ENCODE measurements at regions not wholly inside any gene's neighbourhood (a gene's known extent, or its start where the extent isn't known, plus 50 kb on each side); places are given as distances from the start of the nearest gene placed in this dataset.

GRCh38 chr14:25396128-25396527 lies 346.2 kb upstream of the STXBP6 start:
- Histone ChIP-seq H3K4me3 (ENCODE audit: insufficient read depth in 1 of 2, low read depth in 1 of 2, low read length in 2 of 2) (no peak overlapping the region), H4K91ac (ENCODE audit: low read length) (no peak overlapping the region), H3K23ac (ENCODE audit: low read length in 2 of 2) (no peak overlapping the region), H3K14ac (ENCODE audit: low read length in 2 of 2) (no peak overlapping the region), H3K18ac (ENCODE audit: low read depth in 1 of 2, low read length in 2 of 2) (no peak overlapping the region), H3K4me2 (ENCODE audit: low read length, poor library complexity, severe bottlenecking) (no peak overlapping the region), H3K79me1 (replicated peaks; ENCODE audit: low read length, poor library complexity, severe bottlenecking) (no peaks in the 10 kb centered on the region), H3K27me3 (ENCODE audit: control insufficient read depth in 1 of 2, insufficient read depth in 1 of 2, low read length in 2 of 2) (no peaks in the 10 kb centered on the region), H3K4me1 (ENCODE audit: control insufficient read depth, insufficient read depth, low read depth, low read length) (no peaks in the 10 kb centered on the region), H2BK120ac (ENCODE audit: low read depth, low read length) (no peak overlapping the region), H3K9ac (ENCODE audit: low read length) (peak overlapping the region; percentile 72), H2BK5ac (ENCODE audit: low read depth, low read length, poor library complexity, severe bottlenecking) (no peak overlapping the region), H3K4ac (ENCODE audit: low read depth in 1 of 2, low read length in 2 of 2) (no peak overlapping the region), H2AK5ac (ENCODE audit: low read length, severe bottlenecking) (no peak overlapping the region), H3K9me3 (ENCODE audit: control insufficient read depth, low read length) (no peaks in the 10 kb centered on the region), H4K8ac (ENCODE audit: low read length) (no peak overlapping the region), H3K36me3 (ENCODE audit: control insufficient read depth in 1 of 2, insufficient read depth in 2 of 2, low read depth in 1 of 2, low read length in 2 of 2) (no peaks in the 10 kb centered on the region), H2AFZ (ENCODE audit: low read depth, low read length) (no peak overlapping the region), H2BK15ac (ENCODE audit: low read depth, poor library complexity, severe bottlenecking) (no peak overlapping the region), H2BK12ac (ENCODE audit: low read length in 2 of 2) (no peak overlapping the region), H3K27ac (ENCODE audit: low read length, poor library complexity, severe bottlenecking) (no peak overlapping the region)
- DNase-seq, result no peak
- WGBS, result no CpG with 5 or more reads among the region's 1 CpG

GRCh38 chr14:25394791-25395391 lies 344.9 kb upstream of the STXBP6 start:
- no peaks in the 10 kb centered on the region for H3K27me3 ChIP-seq (ENCODE audit: control insufficient read depth in 1 of 2, insufficient read depth in 1 of 2, low read length in 2 of 2)
- no peak overlapping the region for H3K27ac ChIP-seq (ENCODE audit: low read length, poor library complexity, severe bottlenecking)
- DNase-seq, result no peak

GRCh38 chr14:25394356-25394755 lies 344.4 kb upstream of the STXBP6 start:
- Histone ChIP-seq H4K91ac (ENCODE audit: low read length) (no peak overlapping the region), H3K9me3 (ENCODE audit: control insufficient read depth, low read length) (no peaks in the 10 kb centered on the region), H3K4me1 (ENCODE audit: control insufficient read depth, insufficient read depth, low read depth, low read length) (no peaks in the 10 kb centered on the region), H3K9ac (ENCODE audit: low read length) (peak overlapping the region; percentile 72), H3K4me2 (ENCODE audit: low read length, poor library complexity, severe bottlenecking) (no peak overlapping the region), H3K27ac (ENCODE audit: low read length, poor library complexity, severe bottlenecking) (no peak overlapping the region), H3K23ac (ENCODE audit: low read length in 2 of 2) (no peak overlapping the region), H3K4ac (ENCODE audit: low read depth in 1 of 2, low read length in 2 of 2) (no peak overlapping the region), H2BK12ac (ENCODE audit: low read length in 2 of 2) (no peak overlapping the region), H3K79me1 (replicated peaks; ENCODE audit: low read length, poor library complexity, severe bottlenecking) (no peaks in the 10 kb centered on the region), H2AK5ac (ENCODE audit: low read length, severe bottlenecking) (no peak overlapping the region), H2AFZ (ENCODE audit: low read depth, low read length) (no peak overlapping the region), H3K4me3 (ENCODE audit: insufficient read depth in 1 of 2, low read depth in 1 of 2, low read length in 2 of 2) (peak overlapping the region in 1 of 2 experiments; percentile 42), H2BK120ac (ENCODE audit: low read depth, low read length) (no peak overlapping the region), H2BK15ac (ENCODE audit: low read depth, poor library complexity, severe bottlenecking) (no peak overlapping the region), H4K8ac (ENCODE audit: low read length) (no peak overlapping the region), H3K27me3 (ENCODE audit: control insufficient read depth in 1 of 2, insufficient read depth in 1 of 2, low read length in 2 of 2) (no peaks in the 10 kb centered on the region), H3K36me3 (ENCODE audit: control insufficient read depth in 1 of 2, insufficient read depth in 2 of 2, low read depth in 1 of 2, low read length in 2 of 2) (no peaks in the 10 kb centered on the region), H3K18ac (ENCODE audit: low read depth in 1 of 2, low read length in 2 of 2) (no peak overlapping the region), H3K14ac (ENCODE audit: low read length in 2 of 2) (no peak overlapping the region), H2BK5ac (ENCODE audit: low read depth, low read length, poor library complexity, severe bottlenecking) (no peak overlapping the region)
- no peak for DNase-seq

More at GRCh38 chr14:25394791-25395391, 344.9 kb upstream of the STXBP6 start:
- Histone ChIP-seq H3K9ac (ENCODE audit: low read length) (peak overlapping the region; percentile 72), H3K18ac (ENCODE audit: low read depth in 1 of 2, low read length in 2 of 2) (no peak overlapping the region), H3K79me1 (replicated peaks; ENCODE audit: low read length, poor library complexity, severe bottlenecking) (no peaks in the 10 kb centered on the region), H4K91ac (ENCODE audit: low read length) (no peak overlapping the region), H2BK120ac (ENCODE audit: low read depth, low read length) (no peak overlapping the region), H2BK5ac (ENCODE audit: low read depth, low read length, poor library complexity, severe bottlenecking) (no peak overlapping the region), H3K4ac (ENCODE audit: low read depth in 1 of 2, low read length in 2 of 2) (no peak overlapping the region), H3K14ac (ENCODE audit: low read length in 2 of 2) (no peak overlapping the region), H2BK12ac (ENCODE audit: low read length in 2 of 2) (no peak overlapping the region), H3K4me1 (ENCODE audit: control insufficient read depth, insufficient read depth, low read depth, low read length) (no peaks in the 10 kb centered on the region), H2BK15ac (ENCODE audit: low read depth, poor library complexity, severe bottlenecking) (no peak overlapping the region), H2AK5ac (ENCODE audit: low read length, severe bottlenecking) (no peak overlapping the region), H3K23ac (ENCODE audit: low read length in 2 of 2) (no peak overlapping the region), H2AFZ (ENCODE audit: low read depth, low read length) (no peak overlapping the region), H3K4me2 (ENCODE audit: low read length, poor library complexity, severe bottlenecking) (no peak overlapping the region), H3K9me3 (ENCODE audit: control insufficient read depth, low read length) (no peaks in the 10 kb centered on the region), H3K4me3 (ENCODE audit: insufficient read depth in 1 of 2, low read depth in 1 of 2, low read length in 2 of 2) (peak overlapping the region in 1 of 2 experiments; percentile 31), H3K36me3 (ENCODE audit: control insufficient read depth in 1 of 2, insufficient read depth in 2 of 2, low read depth in 1 of 2, low read length in 2 of 2) (no peaks in the 10 kb centered on the region), H4K8ac (ENCODE audit: low read length) (no peak overlapping the region)
- WGBS, result 88% methylated on average over 2 of the region's 3 CpGs

- Histone ChIP-seq H2AK5ac (ENCODE audit: low read length, severe bottlenecking) (no peak overlapping the region), H2BK12ac (ENCODE audit: low read length in 2 of 2) (no peak overlapping the region)
Measured at GRCh38 chr14:25389948-25390347, 340.0 kb upstream of the STXBP6 start.

More at GRCh38 chr14:25389948-25390347, 340.0 kb upstream of the STXBP6 start:
- Histone ChIP-seq H3K27ac (ENCODE audit: low read length, poor library complexity, severe bottlenecking) (no peak overlapping the region), H3K4me2 (ENCODE audit: low read length, poor library complexity, severe bottlenecking) (no peak overlapping the region), H3K27me3 (ENCODE audit: control insufficient read depth in 1 of 2, insufficient read depth in 1 of 2, low read length in 2 of 2) (no peaks in the 10 kb centered on the region), H3K36me3 (ENCODE audit: control insufficient read depth in 1 of 2, insufficient read depth in 2 of 2, low read depth in 1 of 2, low read length in 2 of 2) (no peaks in the 10 kb centered on the region), H2BK120ac (ENCODE audit: low read depth, low read length) (no peak overlapping the region), H3K14ac (ENCODE audit: low read length in 2 of 2) (no peak overlapping the region), H4K8ac (ENCODE audit: low read length) (no peak overlapping the region), H3K23ac (ENCODE audit: low read length in 2 of 2) (no peak overlapping the region), H2BK5ac (ENCODE audit: low read depth, low read length, poor library complexity, severe bottlenecking) (no peak overlapping the region), H3K79me1 (replicated peaks; ENCODE audit: low read length, poor library complexity, severe bottlenecking) (no peaks in the 10 kb centered on the region), H2BK15ac (ENCODE audit: low read depth, poor library complexity, severe bottlenecking) (no peak overlapping the region), H2AFZ (ENCODE audit: low read depth, low read length) (no peak overlapping the region), H4K91ac (ENCODE audit: low read length) (no peak overlapping the region), H3K4me1 (ENCODE audit: control insufficient read depth, insufficient read depth, low read depth, low read length) (no peaks in the 10 kb centered on the region), H3K9ac (ENCODE audit: low read length) (peak overlapping the region; percentile 9), H3K4me3 (ENCODE audit: insufficient read depth in 1 of 2, low read depth in 1 of 2, low read length in 2 of 2) (no peak overlapping the region), H3K18ac (ENCODE audit: low read depth in 1 of 2, low read length in 2 of 2) (no peak overlapping the region), H3K4ac (ENCODE audit: low read depth in 1 of 2, low read length in 2 of 2) (no peak overlapping the region), H3K9me3 (ENCODE audit: control insufficient read depth, low read length) (peaks cover 14% of the 10 kb centered on the region)
- no peak for DNase-seq
- WGBS, result 60% methylated on average over 1 of the region's 2 CpGs

Data from mesenchymal stem cell (in vitro differentiated cells and primary cell).